K562 (cell line): ENCODE measurements at regions not wholly inside any gene's neighbourhood (a gene's known extent, or its start where the extent isn't known, plus 50 kb on each side); places are given as distances from the start of the nearest gene placed in this dataset.
A peak's percentile ranks its signal among the peaks of the same experiment; 100 is the strongest.

ENCODE experiments used
- ATAC-seq: fragments of 200-7000 bp; cut with Tn5 transposase; 3 replicates; pipeline ENCODE4 v1.9.1; 2020; ENCODE audit warnings: moderate library complexity
- BruUV-seq: library from RNA; stranded (reverse); fragments of 400-500 nt; replicated peaks from 2 replicates; lab custom pipeline; 2021; lab: Mats Ljungman, UMichigan
- CTCF ChIA-PET: fragments of 300-600 bp; formaldehyde crosslinking; extraction: SDS; loops from one replicate; lab custom pipeline; 2021; ENCODE audit warnings: low intra/inter-chr PET ratio; lab: Yijun Ruan, JAX
- POLR2A ChIA-PET: fragments of 300-600, 350-650 bp; sonication (Branson Sonifier 250); formaldehyde crosslinking; extraction: SDS; loops from one replicate; lab custom pipeline; 2021; ENCODE audit warnings: antibody characterized with exemption, inconsistent platforms; lab: Yijun Ruan, JAX
- DNase-seq, 4 experiments: peaks; one replicate each; pipeline versions ENCODE4 v3.0.0 to v3.0.0-alpha.2; 2011 to 2018; ENCODE audit warnings: low spot score in 3 of 4, mixed read lengths in 3 of 4; ENCODE audit errors: extremely low read depth in 1 of 4
- FAIRE-seq: peaks from 2 replicates; lab custom pipeline; 2011; peaks lifted over from hg19 to GRCh38; lab: Jason Lieb, UNC
- H2AFZ ChIP-seq: 2 replicates; pipeline ENCODE4 v1.6.0; 2011; ENCODE audit warnings: low read depth, low read length, control low read depth, inconsistent platforms
- H3K27ac ChIP-seq: fragments of 200-600 bp; 3 replicates; pipeline ENCODE4 v1.8.0; 2011; ENCODE audit warnings: low read depth, mild to moderate bottlenecking, control low read depth, inconsistent platforms, low read length, moderate library complexity, mixed read lengths; ENCODE audit errors: extremely low read depth
- H3K27me3 ChIP-seq, 2 experiments: fragments of 300-600 bp in 1 of 2; 2 replicates in 1 of 2; 3 replicates in 1 of 2; pipeline versions ENCODE4 v1.6.0 to v1.8.0; 2011; ENCODE audit warnings: inconsistent platforms in 2 of 2, low read length in 2 of 2, mild to moderate bottlenecking in 1 of 2, mixed read lengths in 1 of 2, moderate library complexity in 1 of 2; ENCODE audit not compliant: control insufficient read depth in 2 of 2, insufficient read depth in 2 of 2
- H3K36me3 ChIP-seq: fragments of 300-600 bp; 3 replicates; pipeline ENCODE4 v1.8.0; 2011; ENCODE audit warnings: mild to moderate bottlenecking, low read length, inconsistent platforms; ENCODE audit not compliant: control insufficient read depth, insufficient read depth
- H3K4me1 ChIP-seq, 2 experiments: fragments of 200-600 bp in 1 of 2; replicated peaks in 1 of 2; 2 replicates in 1 of 2; 3 replicates in 1 of 2; pipeline versions ENCODE4 v1.5.1 to v1.8.0; 2011; ENCODE audit warnings: inconsistent platforms in 2 of 2, low read length in 2 of 2, mild to moderate bottlenecking in 1 of 2, mixed read lengths in 1 of 2, moderate library complexity in 1 of 2; ENCODE audit not compliant: control insufficient read depth in 2 of 2, insufficient read depth in 2 of 2
- H3K4me2 ChIP-seq: 2 replicates; pipeline ENCODE4 v1.6.1; 2011; ENCODE audit warnings: low read length, control low read depth, inconsistent platforms, mixed read lengths; ENCODE audit not compliant: insufficient read depth
- H3K4me3 ChIP-seq: fragments of 200-600 bp; sonication (generic), shearing (Covaris generic); 2 replicates; pipeline ENCODE4 v1.5.1; 2016; ENCODE audit warnings: control low read depth, inconsistent platforms
- H3K79me2 ChIP-seq: fragments of 200-600 bp; 3 replicates; pipeline ENCODE4 v1.8.0; 2011; ENCODE audit warnings: low read length, inconsistent platforms; ENCODE audit not compliant: control insufficient read depth, insufficient read depth
- H3K9ac ChIP-seq, 2 experiments: 2 replicates each; pipeline versions ENCODE4 v1.6.0 to v1.6.1; 2011; ENCODE audit warnings: low read depth in 2 of 2, low read length in 2 of 2, control low read depth in 1 of 2, inconsistent platforms in 1 of 2, mild to moderate bottlenecking in 1 of 2, mixed read lengths in 1 of 2; ENCODE audit not compliant: insufficient read depth in 1 of 2
- H3K9me1 ChIP-seq: one replicate; pipeline ENCODE4 v1.6.0; 2011; ENCODE audit warnings: inconsistent platforms, mild to moderate bottlenecking, low read length, moderate library complexity; ENCODE audit not compliant: control insufficient read depth, insufficient read depth
- H3K9me3 ChIP-seq: replicated peaks from 2 replicates; pipeline ENCODE4 v1.5.1; 2011; ENCODE audit warnings: low read depth, low read length, inconsistent platforms; ENCODE audit not compliant: control insufficient read depth, insufficient read depth
- H4K20me1 ChIP-seq: replicated peaks from 2 replicates; pipeline ENCODE4 v1.6.1; 2011; ENCODE audit warnings: low read length, inconsistent platforms, mixed read lengths; ENCODE audit not compliant: control insufficient read depth, insufficient read depth
- HDAC3 ChIP-seq: fragments of 450-650 bp; IDR thresholded peaks from 2 replicates; pipeline ENCODE4 v1.6.1; 2018; ENCODE audit warnings: borderline replicate concordance, mild to moderate bottlenecking, moderate library complexity; ENCODE audit not compliant: partially characterized antibody
- HIVEP1 ChIP-seq: fragments of 250-450 bp; sonication (Bioruptor Pico); IDR thresholded peaks from 2 replicates; pipeline ENCODE4 v1.4.0; 2020; ENCODE audit warnings: mild to moderate bottlenecking
- HSF4 ChIP-seq: fragments of 250-450 bp; sonication (Bioruptor Pico); IDR thresholded peaks from 2 replicates; pipeline ENCODE4 v2.1.2; 2022; ENCODE audit warnings: mild to moderate bottlenecking, moderate library complexity, borderline replicate concordance
- KAT7 ChIP-seq: sonication (generic); formaldehyde crosslinking; IDR thresholded peaks from 2 replicates; pipeline ENCODE4 v1.8.0; 2022; ENCODE audit warnings: missing genetic modification reagents, mild to moderate bottlenecking, borderline replicate concordance
- NCOA4 ChIP-seq: fragments of 450-650 bp; IDR thresholded peaks from 2 replicates; pipeline ENCODE4 v1.6.1; 2018; ENCODE audit warnings: mild to moderate bottlenecking; ENCODE audit not compliant: partially characterized antibody
- TFAM ChIP-seq: fragments of 250-450 bp; sonication (Bioruptor Pico); conservative IDR thresholded peaks from 2 replicates; pipeline ENCODE4 v1.5.0; 2021; ENCODE audit warnings: mild to moderate bottlenecking, moderate library complexity
- THRAP3 ChIP-seq: fragments of 450-650 bp; IDR thresholded peaks from 2 replicates; pipeline ENCODE4 v1.6.1; 2016; ENCODE audit warnings: mild to moderate bottlenecking, inconsistent platforms, borderline replicate concordance
- TRIM24 ChIP-seq, 2 experiments: fragments of 450-650 bp; IDR thresholded peaks; 2 replicates each; pipeline ENCODE4 v1.6.1; 2016
- ZC3H11A ChIP-seq: IDR thresholded peaks from 2 replicates; pipeline ENCODE4 v1.6.1; 2012; ENCODE audit warnings: low read depth, low read length, improper control_type of control experiment
- ZNF175 ChIP-seq: fragments of 200-800 bp; sonication (Bioruptor generic); IDR thresholded peaks from 2 replicates; pipeline ENCODE4 v1.6.1; 2016; ENCODE audit warnings: low read depth, mild to moderate bottlenecking, missing genetic modification characterization, missing compliant biosample characterization
- ZNF436 ChIP-seq: fragments of 250-450, 450-650 bp; sonication (Bioruptor Pico); formaldehyde crosslinking; IDR thresholded peaks from 2 replicates; pipeline ENCODE4 v1.7.0; 2020; ENCODE audit warnings: mild to moderate bottlenecking
- in situ Hi-C: fragments of 300-500 bp; cut with MboI; formaldehyde crosslinking; loops from 4 replicates; pipeline ENCODE4 v1.15.0; 2018; ENCODE audit warnings: inconsistent platforms, mixed read lengths
- intact Hi-C: fragments of 100-400 bp; cut with micrococcal nuclease; formaldehyde crosslinking; loops from 2 replicates; pipeline ENCODE4 v1.14.2; 2022
- TF ChIP-seq, protein P1 (sequence below), 2 experiments: fragments of 450-650 bp in 1 of 2; sonication (generic) in 1 of 2; formaldehyde crosslinking in 1 of 2; IDR thresholded peaks; 2 replicates each; pipeline versions ENCODE4 v1.7.1 to v1.9.0; 2016 to 2022; ENCODE audit warnings: inconsistent platforms in 1 of 2, mild to moderate bottlenecking in 1 of 2, missing genetic modification reagents in 1 of 2

DNA sequence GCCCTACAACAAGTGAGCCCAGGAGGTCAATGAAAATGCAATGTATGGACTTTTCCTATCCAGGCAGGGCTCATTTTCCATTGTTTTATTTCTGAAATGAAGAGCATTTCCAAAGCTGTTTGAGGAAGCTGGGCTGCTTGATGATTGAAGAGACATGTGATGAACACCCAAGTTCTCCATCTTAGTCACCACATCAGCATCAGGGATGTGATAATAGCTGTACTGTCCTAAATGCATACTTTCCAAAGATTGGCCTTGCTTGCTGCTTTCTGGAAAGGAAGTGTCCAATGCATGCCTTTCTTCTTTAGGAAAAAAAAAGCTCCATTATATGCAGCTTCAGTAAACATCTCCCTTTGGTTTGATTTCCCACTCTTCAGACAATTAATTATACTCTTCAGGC, 425.9 kb upstream of the RUNX1 start:
- POLR2A ChIA-PET = interaction anchor here (1.4 kb wide), 1 partner anchor 10 kb away, joined by 3 read pairs; no protein-coding TSS in a partner anchor
- no peaks in the 10 kb centered on the region for H3K27me3 ChIP-seq
- H3K9me3 ChIP-seq = no peaks in the 10 kb centered on the region; the same call in 1 of the 2 replicates
- no peak overlapping the region for H2AFZ ChIP-seq
- no peak for FAIRE-seq
- no peak overlapping the region; the same call in 2 of the 3 replicates for H3K27ac ChIP-seq
- no peak overlapping the region for H3K4me3 ChIP-seq
- no peaks in the 10 kb centered on the region for H3K79me2 ChIP-seq
- no peak overlapping the region for H3K4me2 ChIP-seq
- intact Hi-C loops = no loop called here
- no peaks in the 10 kb centered on the region for H3K9me1 ChIP-seq
- H3K36me3 ChIP-seq = no peaks in the 10 kb centered on the region
- peaks cover 3 to 48% of the 10 kb centered on the region in 2 experiments; a peak in 4 of 5 replicates for H3K4me1 ChIP-seq
- no peaks in the 10 kb centered on the region for H4K20me1 ChIP-seq
- in situ Hi-C loops = no loop called here
- ATAC-seq = no peak
- no peak overlapping the region for H3K9ac ChIP-seq
- DNase-seq = no peak
- CTCF ChIA-PET = no interaction called here
- BruUV-seq = no TSS peak
- TF ChIP-seq KAT7 (CRISPR knock-in tag) (no peak), HDAC3 (no peak), HSF4 (CRISPR knock-in tag) (no peak), ZC3H11A (no peak), THRAP3 (no peak), TFAM (no peak), ZNF436 (no peak), NCOA4 (no peak), TRIM24 (IDR thresholded peaks at IDR 0.05) (no peak), ZNF175 (CRISPR knock-in tag) (0 out of 2 replicates have a peak, but pooled peaks have one; percentile 43), HIVEP1 (CRISPR knock-in tag) (no peak)
- TF ChIP-seq, protein P1, sequence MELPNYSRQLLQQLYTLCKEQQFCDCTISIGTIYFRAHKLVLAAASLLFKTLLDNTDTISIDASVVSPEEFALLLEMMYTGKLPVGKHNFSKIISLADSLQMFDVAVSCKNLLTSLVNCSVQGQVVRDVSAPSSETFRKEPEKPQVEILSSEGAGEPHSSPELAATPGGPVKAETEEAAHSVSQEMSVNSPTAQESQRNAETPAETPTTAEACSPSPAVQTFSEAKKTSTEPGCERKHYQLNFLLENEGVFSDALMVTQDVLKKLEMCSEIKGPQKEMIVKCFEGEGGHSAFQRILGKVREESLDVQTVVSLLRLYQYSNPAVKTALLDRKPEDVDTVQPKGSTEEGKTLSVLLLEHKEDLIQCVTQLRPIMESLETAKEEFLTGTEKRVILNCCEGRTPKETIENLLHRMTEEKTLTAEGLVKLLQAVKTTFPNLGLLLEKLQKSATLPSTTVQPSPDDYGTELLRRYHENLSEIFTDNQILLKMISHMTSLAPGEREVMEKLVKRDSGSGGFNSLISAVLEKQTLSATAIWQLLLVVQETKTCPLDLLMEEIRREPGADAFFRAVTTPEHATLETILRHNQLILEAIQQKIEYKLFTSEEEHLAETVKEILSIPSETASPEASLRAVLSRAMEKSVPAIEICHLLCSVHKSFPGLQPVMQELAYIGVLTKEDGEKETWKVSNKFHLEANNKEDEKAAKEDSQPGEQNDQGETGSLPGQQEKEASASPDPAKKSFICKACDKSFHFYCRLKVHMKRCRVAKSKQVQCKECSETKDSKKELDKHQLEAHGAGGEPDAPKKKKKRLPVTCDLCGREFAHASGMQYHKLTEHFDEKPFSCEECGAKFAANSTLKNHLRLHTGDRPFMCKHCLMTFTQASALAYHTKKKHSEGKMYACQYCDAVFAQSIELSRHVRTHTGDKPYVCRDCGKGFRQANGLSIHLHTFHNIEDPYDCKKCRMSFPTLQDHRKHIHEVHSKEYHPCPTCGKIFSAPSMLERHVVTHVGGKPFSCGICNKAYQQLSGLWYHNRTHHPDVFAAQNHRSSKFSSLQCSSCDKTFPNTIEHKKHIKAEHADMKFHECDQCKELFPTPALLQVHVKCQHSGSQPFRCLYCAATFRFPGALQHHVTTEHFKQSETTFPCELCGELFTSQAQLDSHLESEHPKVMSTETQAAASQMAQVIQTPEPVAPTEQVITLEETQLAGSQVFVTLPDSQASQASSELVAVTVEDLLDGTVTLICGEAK (IDR thresholded peaks at IDR 0.05) = no peak
- TF ChIP-seq, protein P1 (CRISPR knock-in tag; IDR thresholded peaks at IDR 0.05) = no peak
